ENCODE measurements at regions not wholly inside any gene's neighbourhood (a gene's known extent, or its start where the extent isn't known, plus 50 kb on each side); places are given as distances from the start of the nearest gene placed in this dataset.
A peak's percentile ranks its signal among the peaks of the same experiment; 100 is the strongest.

DNA sequence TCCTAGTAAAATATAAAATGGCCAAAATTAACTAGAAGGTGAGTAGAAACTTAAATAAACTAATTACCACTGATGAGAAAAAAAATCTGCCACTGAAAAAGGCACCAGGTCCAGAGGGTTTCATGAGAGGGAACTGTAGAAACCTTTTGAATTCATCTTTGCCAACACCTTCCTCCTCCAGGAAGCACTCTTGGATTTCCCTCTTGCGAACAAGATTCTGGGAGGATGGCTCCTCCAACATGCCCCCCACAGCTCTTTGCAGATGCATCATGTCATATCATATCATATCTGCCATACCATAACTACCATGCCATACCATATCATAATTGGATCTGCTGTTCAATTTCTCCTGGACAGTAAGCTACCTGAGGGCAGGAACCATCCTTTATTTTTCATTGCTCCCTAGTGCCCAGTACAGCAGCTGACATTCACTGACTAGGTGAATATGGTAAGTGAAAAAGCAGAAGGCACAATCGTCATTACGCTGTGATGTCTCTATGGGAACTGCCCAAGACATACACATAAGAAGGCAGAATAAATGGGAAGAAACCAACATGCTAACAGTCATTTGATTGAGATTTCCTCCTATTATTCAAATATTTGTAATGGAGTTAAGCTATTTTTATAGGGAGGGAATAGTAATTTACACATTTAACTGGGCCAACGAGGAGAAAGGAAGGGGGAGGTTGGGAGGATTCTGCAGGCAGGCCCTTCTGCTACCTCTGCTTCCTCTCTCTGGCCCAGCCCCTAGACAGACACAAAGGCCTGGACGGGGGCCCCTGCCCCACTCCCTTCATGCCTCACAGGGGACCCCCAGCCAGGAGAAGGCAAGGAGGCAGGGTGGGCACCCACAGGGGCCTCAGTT, 110.1 kb upstream of the SMURF2 start:
- DNase-seq: peak in 2 of 3 donors; percentile 54 to 64
- POLR2A ChIA-PET: no interaction called here
- CTCF ChIA-PET: no interaction called here
- H3K27ac ChIP-seq (ENCODE audit: insufficient read depth in 1 of 2, low read depth in 1 of 2, low read length in 2 of 2, poor library complexity in 1 of 2, severe bottlenecking in 2 of 2): no peak overlapping the region
- H3K36me3 ChIP-seq (ENCODE audit: control insufficient read depth in 4 of 4, insufficient read depth in 4 of 4, low read length in 3 of 4): no peaks in the 10 kb centered on the region
- no peak overlapping the region for H3K4me3 ChIP-seq (ENCODE audit: control insufficient read depth in 1 of 7, extremely low read depth in 1 of 7, insufficient read depth in 4 of 7, low read depth in 2 of 7, low read length in 6 of 7)
- WGBS (ENCODE audit: insufficient coverage): 100% methylated on average over 1 of the region's 5 CpGs
- peaks cover 0 to 24% (median 8%) of the 10 kb centered on the region in 4 experiments for H3K4me1 ChIP-seq (ENCODE audit: control extremely low read depth in 1 of 4, control insufficient read depth in 4 of 4, insufficient read depth in 4 of 4, low read length in 3 of 4)
- no peaks in the 10 kb centered on the region for H3K27me3 ChIP-seq (replicated peaks in 2 of 5; ENCODE audit: control insufficient read depth in 4 of 5, insufficient read depth in 5 of 5, low read length in 4 of 5)
- no peaks in the 10 kb centered on the region for H3K9me3 ChIP-seq (ENCODE audit: control extremely low read depth in 1 of 5, control insufficient read depth in 4 of 5, insufficient read depth in 2 of 5, low read depth in 1 of 5, low read length in 4 of 5)

GRCh38 chr17:64769712-64770111, 107.6 kb upstream of the SMURF2 start:
- Histone ChIP-seq H3K4me1 (ENCODE audit: control extremely low read depth in 1 of 4, control insufficient read depth in 4 of 4, insufficient read depth in 4 of 4, low read length in 3 of 4) (peaks cover 0 to 10% (median 1%) of the 10 kb centered on the region in 4 experiments), H3K36me3 (ENCODE audit: control insufficient read depth in 4 of 4, insufficient read depth in 4 of 4, low read length in 3 of 4) (peaks cover 0 to 6% (median under 1%) of the 10 kb centered on the region in 4 experiments), H3K27me3 (replicated peaks in 2 of 5; ENCODE audit: control insufficient read depth in 4 of 5, insufficient read depth in 5 of 5, low read length in 4 of 5) (no peaks in the 10 kb centered on the region), H3K9me3 (ENCODE audit: control extremely low read depth in 1 of 5, control insufficient read depth in 4 of 5, insufficient read depth in 2 of 5, low read depth in 1 of 5, low read length in 4 of 5) (no peaks in the 10 kb centered on the region), H3K27ac (ENCODE audit: insufficient read depth in 1 of 2, low read depth in 1 of 2, low read length in 2 of 2, poor library complexity in 1 of 2, severe bottlenecking in 2 of 2) (no peak overlapping the region), H3K4me3 (ENCODE audit: control insufficient read depth in 1 of 7, extremely low read depth in 1 of 7, insufficient read depth in 4 of 7, low read depth in 2 of 7, low read length in 6 of 7) (no peak overlapping the region)
- DNase-seq: no peak
- ChIA-PET CTCF (no interaction called here), POLR2A (no interaction called here)
- 98% methylated on average over 6 of the region's 7 CpGs for WGBS (ENCODE audit: insufficient coverage)

GRCh38 chr17:64767269-64767997, 105.3 kb upstream of the SMURF2 start:
- Histone ChIP-seq H3K36me3 (ENCODE audit: control insufficient read depth in 4 of 4, insufficient read depth in 4 of 4, low read length in 3 of 4) (peaks cover 0 to 6% (median under 1%) of the 10 kb centered on the region in 4 experiments), H3K9me3 (ENCODE audit: control extremely low read depth in 1 of 5, control insufficient read depth in 4 of 5, insufficient read depth in 2 of 5, low read depth in 1 of 5, low read length in 4 of 5) (no peaks in the 10 kb centered on the region), H3K4me3 (ENCODE audit: control insufficient read depth in 1 of 7, extremely low read depth in 1 of 7, insufficient read depth in 4 of 7, low read depth in 2 of 7, low read length in 6 of 7) (no peak overlapping the region), H3K4me1 (ENCODE audit: control extremely low read depth in 1 of 4, control insufficient read depth in 4 of 4, insufficient read depth in 4 of 4, low read length in 3 of 4) (no peaks in the 10 kb centered on the region), H3K27me3 (replicated peaks in 2 of 5; ENCODE audit: control insufficient read depth in 4 of 5, insufficient read depth in 5 of 5, low read length in 4 of 5) (no peaks in the 10 kb centered on the region), H3K27ac (ENCODE audit: insufficient read depth in 1 of 2, low read depth in 1 of 2, low read length in 2 of 2, poor library complexity in 1 of 2, severe bottlenecking in 2 of 2) (no peak overlapping the region)
- CTCF ChIA-PET: no interaction called here
- no peak for DNase-seq
- POLR2A ChIA-PET: no interaction called here
- 96% methylated on average over 10 of the region's 11 CpGs for WGBS (ENCODE audit: insufficient coverage)

- Histone ChIP-seq H3K4me1 (ENCODE audit: control extremely low read depth in 1 of 4, control insufficient read depth in 4 of 4, insufficient read depth in 4 of 4, low read length in 3 of 4) (no peaks in the 10 kb centered on the region), H3K36me3 (ENCODE audit: control insufficient read depth in 4 of 4, insufficient read depth in 4 of 4, low read length in 3 of 4) (peaks cover 0 to 10% (median 5%) of the 10 kb centered on the region in 4 experiments), H3K27me3 (replicated peaks in 2 of 5; ENCODE audit: control insufficient read depth in 4 of 5, insufficient read depth in 5 of 5, low read length in 4 of 5) (no peaks in the 10 kb centered on the region), H3K4me3 (ENCODE audit: control insufficient read depth in 1 of 7, extremely low read depth in 1 of 7, insufficient read depth in 4 of 7, low read depth in 2 of 7, low read length in 6 of 7) (no peak overlapping the region), H3K9me3 (ENCODE audit: control extremely low read depth in 1 of 5, control insufficient read depth in 4 of 5, insufficient read depth in 2 of 5, low read depth in 1 of 5, low read length in 4 of 5) (no peaks in the 10 kb centered on the region), H3K27ac (ENCODE audit: insufficient read depth in 1 of 2, low read depth in 1 of 2, low read length in 2 of 2, poor library complexity in 1 of 2, severe bottlenecking in 2 of 2) (no peak overlapping the region)
- ChIA-PET POLR2A (no interaction called here), CTCF (no interaction called here)
- 100% methylated on average over 4 of the region's 7 CpGs for WGBS (ENCODE audit: insufficient coverage)
- DNase-seq: no peak
These were observed 103.2 kb upstream of the SMURF2 start for GRCh38 chr17:64765191-64765889.

DNA sequence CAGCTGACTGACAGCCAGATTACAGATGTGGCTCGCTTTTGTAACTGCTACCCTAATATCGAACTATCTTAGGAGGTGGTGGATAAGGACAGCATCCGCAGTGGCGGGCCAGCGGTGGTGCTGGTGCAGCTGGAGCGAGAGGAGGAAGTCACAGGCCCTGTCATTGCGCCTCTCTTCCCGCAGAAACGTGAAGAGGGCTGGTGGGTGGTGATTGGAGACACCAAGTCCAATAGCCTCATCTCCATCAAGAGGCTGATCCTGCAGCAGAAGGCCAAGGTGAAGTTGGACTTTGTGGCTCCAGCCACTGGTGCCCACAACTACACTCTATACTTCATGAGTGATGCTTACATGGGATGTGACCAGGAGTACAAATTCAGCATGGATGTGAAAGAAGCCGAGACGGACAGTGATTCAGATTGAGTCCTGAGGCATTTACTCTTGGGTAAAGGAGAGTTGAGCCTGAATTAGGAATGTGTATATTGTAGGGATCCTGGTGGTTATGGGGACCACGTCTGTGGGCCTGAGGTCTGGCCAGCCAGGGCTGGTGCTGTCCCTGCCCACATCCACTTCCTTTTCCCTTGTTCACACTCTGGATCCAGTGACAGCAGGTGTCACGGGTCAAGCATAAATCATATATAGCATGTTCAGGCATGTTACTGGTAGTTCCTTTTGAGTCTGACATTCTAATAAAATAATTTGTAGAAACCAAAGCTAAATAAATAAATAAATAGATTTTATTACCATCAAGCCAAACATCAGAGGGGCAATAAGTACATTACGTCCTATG, 89.0 kb upstream of the SMURF2 start:
- ChIA-PET CTCF (interaction anchor here (1.3 kb wide), 1 partner anchor 12 kb away, joined by 3 read pairs; no protein-coding TSS in a partner anchor), POLR2A (no interaction called here)
- no peak for DNase-seq
- H3K4me3 ChIP-seq (ENCODE audit: control insufficient read depth in 1 of 7, extremely low read depth in 1 of 7, insufficient read depth in 4 of 7, low read depth in 2 of 7, low read length in 6 of 7): no peak overlapping the region
- H3K27ac ChIP-seq (ENCODE audit: insufficient read depth in 1 of 2, low read depth in 1 of 2, low read length in 2 of 2, poor library complexity in 1 of 2, severe bottlenecking in 2 of 2): no peak overlapping the region
- no peaks in the 10 kb centered on the region for H3K27me3 ChIP-seq (replicated peaks in 2 of 5; ENCODE audit: control insufficient read depth in 4 of 5, insufficient read depth in 5 of 5, low read length in 4 of 5)
- peaks cover 5 to 36% (median 18%) of the 10 kb centered on the region in 4 experiments for H3K36me3 ChIP-seq (ENCODE audit: control insufficient read depth in 4 of 4, insufficient read depth in 4 of 4, low read length in 3 of 4)
- WGBS (ENCODE audit: insufficient coverage): 96% methylated on average over 11 of the region's 14 CpGs
- no peaks in the 10 kb centered on the region for H3K9me3 ChIP-seq (ENCODE audit: control extremely low read depth in 1 of 5, control insufficient read depth in 4 of 5, insufficient read depth in 2 of 5, low read depth in 1 of 5, low read length in 4 of 5)
- no peaks in the 10 kb centered on the region for H3K4me1 ChIP-seq (ENCODE audit: control extremely low read depth in 1 of 4, control insufficient read depth in 4 of 4, insufficient read depth in 4 of 4, low read length in 3 of 4)

DNA sequence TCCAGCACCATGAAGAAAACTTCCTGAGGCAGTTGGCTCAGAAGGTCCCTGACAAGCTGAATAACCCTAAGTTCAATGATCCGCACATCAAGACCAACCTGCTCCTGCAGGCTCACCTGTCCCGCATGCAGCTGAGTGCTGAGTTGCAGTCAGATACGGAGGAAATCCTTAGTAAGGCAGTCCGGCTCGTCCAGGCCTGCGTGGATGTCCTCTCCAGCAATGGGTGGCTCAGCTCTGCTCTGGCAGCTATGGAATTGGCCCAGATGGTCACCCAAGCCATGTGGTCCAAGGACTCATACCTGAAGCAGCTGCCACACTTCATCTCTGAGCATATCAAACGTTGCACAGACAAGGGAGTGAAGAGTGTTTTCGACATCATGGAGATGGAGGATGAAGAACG, 88.4 kb upstream of the SMURF2 start:
- H3K27ac ChIP-seq (ENCODE audit: insufficient read depth in 1 of 2, low read depth in 1 of 2, low read length in 2 of 2, poor library complexity in 1 of 2, severe bottlenecking in 2 of 2): no peak overlapping the region
- 97% methylated on average over 9 of the region's 9 CpGs for WGBS (ENCODE audit: insufficient coverage)
- no peaks in the 10 kb centered on the region for H3K4me1 ChIP-seq (ENCODE audit: control extremely low read depth in 1 of 4, control insufficient read depth in 4 of 4, insufficient read depth in 4 of 4, low read length in 3 of 4)
- CTCF ChIA-PET: interaction anchor here (1.3 kb wide), 1 partner anchor 11 kb away, joined by 3 read pairs; no protein-coding TSS in a partner anchor
- peaks cover 5 to 30% (median 14%) of the 10 kb centered on the region in 4 experiments for H3K36me3 ChIP-seq (ENCODE audit: control insufficient read depth in 4 of 4, insufficient read depth in 4 of 4, low read length in 3 of 4)
- POLR2A ChIA-PET: no interaction called here
- H3K4me3 ChIP-seq (ENCODE audit: control insufficient read depth in 1 of 7, extremely low read depth in 1 of 7, insufficient read depth in 4 of 7, low read depth in 2 of 7, low read length in 6 of 7): no peak overlapping the region
- H3K9me3 ChIP-seq (ENCODE audit: control extremely low read depth in 1 of 5, control insufficient read depth in 4 of 5, insufficient read depth in 2 of 5, low read depth in 1 of 5, low read length in 4 of 5): no peaks in the 10 kb centered on the region
- H3K27me3 ChIP-seq (replicated peaks in 2 of 5; ENCODE audit: control insufficient read depth in 4 of 5, insufficient read depth in 5 of 5, low read length in 4 of 5): no peaks in the 10 kb centered on the region
- DNase-seq: no peak

Measured in common myeloid progenitor, CD34-positive (primary cell).